ENCODE measurements at regions not wholly inside any gene's neighbourhood (a gene's known extent, or its start where the extent isn't known, plus 50 kb on each side); places are given as distances from the start of the nearest gene placed in this dataset.
A peak's percentile ranks its signal among the peaks of the same experiment; 100 is the strongest.

DNA sequence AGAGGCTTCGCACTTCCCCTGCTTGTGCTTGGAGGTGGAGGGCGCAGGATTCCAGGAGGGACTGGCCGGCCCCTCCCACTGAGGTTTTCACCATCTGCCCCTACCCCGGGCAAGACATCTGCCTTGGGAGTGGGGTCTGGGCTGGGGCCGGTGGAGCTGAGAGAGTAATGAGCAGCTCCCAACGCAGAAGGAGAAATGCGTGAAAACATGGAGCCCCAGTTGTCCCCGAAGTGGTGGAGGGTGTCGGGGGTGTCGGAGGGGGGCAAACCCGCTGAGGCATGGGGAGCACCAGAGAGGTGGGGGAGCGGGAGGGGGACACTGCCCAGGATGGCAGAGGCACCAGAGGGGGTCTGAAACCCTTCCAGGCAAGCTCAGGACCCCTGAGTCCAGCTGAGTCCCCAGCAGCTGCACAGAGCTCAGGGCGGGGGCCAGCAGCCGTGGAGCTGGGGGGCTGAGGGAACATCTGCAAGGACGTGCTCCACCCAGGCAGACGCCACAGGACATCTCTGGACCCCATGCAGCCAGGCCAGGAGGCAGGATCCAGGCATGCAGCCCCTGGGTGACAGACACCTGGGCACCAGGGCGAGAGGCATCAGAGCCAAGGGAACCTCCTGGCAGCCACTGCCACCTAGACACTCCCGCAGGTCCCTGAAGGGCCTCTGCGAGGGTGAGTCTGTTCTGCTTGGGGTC, 110.6 kb downstream of the SIK1 start:
- peak in 1 of 2 experiments; percentile 18 for DNase-seq

DNA sequence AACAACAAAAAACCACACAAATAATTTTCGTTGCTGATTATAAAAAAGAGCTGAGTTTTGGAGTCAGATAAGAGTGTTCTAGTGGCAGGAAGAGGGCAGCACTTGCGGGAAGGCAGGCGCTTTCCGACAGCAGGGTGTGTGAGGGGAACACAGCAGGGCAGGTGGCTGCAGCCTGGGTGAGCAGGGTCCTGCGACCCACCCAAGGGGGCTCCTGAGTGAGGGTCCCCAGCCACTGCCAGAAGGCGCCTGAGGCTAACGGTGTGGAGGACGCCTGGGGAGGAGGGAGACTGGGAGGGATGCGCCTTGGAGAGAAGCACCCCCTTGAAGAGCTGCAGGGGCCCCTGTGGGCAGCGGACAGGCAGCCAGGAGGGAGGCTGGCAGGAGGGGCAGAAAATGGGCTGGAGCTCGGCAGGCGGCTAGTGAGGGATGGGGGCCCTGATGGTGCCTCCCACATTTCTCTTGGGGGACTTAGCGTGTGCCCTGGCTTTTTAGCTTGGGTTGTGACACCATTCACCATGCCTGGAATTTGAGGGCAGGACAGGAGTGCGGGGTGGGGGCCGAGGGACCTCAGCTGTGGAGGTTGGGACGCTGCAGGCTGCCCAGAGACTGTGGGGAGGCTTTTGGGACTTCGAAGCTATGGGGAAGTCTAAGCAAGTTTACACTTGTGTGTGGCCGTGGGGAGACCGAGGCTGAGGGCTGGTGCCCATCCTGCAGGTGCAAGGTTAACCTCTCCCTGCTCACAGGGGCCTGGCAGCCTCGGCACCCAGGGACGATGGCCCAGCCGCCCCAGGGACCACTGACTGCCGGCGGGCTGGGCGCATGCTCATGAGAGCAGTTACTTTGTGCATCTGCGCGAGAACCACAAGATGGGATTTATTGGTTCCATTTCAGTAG, 111.4 kb downstream of the SIK1 start:
- DNase-seq: no peak

DNA sequence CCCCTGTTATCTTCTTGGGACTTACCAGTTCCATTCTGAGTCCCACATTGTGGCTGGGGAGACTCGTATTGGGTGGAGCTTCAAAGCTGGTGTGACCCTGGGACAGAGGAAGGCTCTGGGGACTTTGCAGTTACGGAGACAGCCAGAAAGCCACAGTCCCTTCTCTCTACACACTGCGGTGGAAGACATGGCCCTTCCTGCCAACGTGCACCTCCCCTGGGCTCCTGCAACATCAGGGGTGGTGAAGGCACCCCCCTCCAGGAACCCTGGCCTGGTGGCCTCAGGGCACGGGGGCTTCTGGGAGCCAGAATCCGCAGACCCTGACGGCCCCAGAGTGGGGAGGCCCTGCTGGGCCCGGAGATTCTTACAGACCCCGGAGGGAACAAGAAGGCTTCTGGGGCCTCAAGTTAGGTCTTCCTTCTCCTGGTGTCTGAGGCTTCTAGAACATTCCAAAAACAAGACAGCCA, 113.0 kb downstream of the SIK1 start:
- no peak for DNase-seq

DNA sequence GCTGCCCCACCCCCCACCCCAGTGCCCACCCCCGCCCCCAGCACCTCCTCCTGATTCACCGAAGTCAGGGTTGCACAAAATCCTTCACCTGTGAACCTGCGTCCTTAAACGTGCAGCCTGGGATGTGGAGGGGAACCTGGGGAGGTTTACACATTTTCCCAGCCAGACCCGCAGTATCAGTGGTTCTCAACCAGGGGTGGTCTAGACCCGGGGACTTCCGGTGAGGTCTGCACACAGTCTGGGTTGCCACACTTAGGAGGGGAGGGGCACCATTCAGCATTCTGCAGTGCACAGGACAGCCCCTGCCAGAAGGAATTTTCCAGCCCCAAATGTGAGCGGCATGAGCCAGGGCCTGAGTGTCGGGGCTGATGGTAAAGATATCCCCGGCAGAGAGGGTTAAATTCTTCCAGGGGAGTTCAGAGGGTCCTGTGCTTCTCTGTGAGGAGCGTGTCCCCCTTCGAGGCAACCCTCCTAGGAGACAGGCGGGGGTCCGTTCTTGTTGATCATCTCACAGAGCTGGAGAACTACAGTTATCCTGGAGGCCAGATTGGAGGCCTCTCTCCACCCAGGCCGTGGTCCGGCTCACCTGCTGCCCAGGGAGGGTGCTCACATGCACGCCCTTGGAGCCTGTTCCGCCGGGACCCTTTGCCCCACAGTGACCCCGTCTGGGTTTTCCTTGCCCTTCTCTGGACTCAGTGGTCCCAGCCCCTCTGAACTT, 113.6 kb downstream of the SIK1 start:
- no peak for DNase-seq

DNA sequence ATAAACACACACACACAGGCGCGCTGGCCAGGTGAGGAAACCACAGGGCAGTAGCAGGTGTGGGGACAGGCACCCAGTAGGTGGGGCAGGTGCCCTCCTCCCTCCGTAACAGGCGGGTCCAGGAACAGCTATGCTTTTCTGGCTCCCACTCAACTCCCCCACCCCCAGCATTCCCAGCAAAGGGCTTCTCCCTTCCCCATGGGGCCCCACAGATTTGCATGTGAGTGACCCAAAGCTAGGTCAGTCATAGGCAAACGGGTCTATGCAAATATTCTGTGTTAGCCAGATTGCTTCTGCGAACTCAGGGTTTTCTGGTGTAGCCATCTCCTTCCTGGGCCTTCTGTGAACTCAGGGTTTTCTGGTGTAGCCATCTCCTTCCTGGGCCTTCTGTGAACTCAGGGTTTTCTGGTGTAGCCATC, 114.2 kb downstream of the SIK1 start:
- DNase-seq: no peak

DNA sequence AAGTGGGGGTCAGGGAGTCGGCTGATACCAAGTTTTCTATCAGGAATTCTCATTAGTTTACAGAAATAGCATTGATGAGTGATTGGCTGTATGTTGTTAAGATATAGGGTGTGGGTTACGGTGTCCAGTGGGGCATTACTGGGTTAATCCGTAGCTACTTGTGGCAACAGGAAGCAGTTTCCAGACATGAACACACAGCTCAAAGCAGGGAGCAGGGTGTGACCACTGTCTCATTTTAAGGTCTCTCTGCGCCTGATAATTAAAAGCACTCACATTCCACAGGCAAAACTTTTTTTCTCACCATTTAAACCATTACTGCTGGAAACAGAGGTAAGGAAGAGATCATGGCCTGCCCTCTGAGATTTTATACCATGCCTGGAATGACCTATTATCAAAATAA, 114.9 kb downstream of the SIK1 start:
- DNase-seq: no peak

DNA sequence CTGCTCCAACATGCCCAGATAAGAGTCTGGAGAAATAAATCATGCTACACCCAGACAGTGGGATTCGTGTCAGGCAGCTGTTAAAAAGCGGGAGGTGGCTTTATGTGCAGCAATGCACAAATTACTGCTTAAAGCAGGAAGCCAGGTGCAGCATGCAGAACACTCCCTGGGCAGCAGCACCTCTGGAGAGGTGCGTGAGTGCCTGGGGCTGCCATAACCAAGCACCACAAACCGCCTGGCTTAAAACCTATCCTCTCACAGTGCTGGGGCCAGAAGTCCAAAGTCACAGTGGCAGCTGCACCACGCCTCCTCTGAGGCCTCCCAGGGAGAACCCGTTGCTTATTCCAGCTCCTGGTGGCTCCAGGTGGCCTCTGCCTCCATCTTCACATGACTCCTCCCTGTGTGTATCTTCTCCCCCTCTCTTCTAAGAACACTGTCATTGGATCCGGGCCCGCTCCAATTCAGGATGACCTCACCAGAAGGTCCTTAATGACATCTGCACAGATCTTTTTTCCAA, 115.6 kb downstream of the SIK1 start:
- DNase-seq: peak; percentile 39 to 77

DNA sequence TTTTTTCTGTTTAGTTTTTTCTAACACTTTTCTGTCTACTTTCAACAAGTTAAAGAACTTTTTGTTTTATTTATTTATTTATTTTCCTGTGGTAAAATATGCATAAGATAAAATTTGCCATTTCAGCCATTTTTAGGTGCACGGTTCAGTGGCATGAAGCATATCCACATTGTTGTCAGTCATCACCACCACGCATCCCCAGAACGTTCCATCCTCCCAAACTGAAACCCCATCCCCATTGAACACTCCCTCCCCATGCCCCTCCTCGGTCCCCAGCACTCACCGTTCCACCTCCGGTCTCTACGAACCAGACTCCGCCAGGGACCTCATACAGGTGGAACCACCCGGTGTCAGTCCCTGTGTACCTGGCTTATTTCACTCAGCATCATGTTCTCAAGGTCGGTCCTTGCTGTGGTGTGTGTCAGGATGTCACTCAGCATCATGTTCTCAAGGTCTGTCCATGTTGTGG, 118.1 kb downstream of the SIK1 start:
- no peak for DNase-seq

DNA sequence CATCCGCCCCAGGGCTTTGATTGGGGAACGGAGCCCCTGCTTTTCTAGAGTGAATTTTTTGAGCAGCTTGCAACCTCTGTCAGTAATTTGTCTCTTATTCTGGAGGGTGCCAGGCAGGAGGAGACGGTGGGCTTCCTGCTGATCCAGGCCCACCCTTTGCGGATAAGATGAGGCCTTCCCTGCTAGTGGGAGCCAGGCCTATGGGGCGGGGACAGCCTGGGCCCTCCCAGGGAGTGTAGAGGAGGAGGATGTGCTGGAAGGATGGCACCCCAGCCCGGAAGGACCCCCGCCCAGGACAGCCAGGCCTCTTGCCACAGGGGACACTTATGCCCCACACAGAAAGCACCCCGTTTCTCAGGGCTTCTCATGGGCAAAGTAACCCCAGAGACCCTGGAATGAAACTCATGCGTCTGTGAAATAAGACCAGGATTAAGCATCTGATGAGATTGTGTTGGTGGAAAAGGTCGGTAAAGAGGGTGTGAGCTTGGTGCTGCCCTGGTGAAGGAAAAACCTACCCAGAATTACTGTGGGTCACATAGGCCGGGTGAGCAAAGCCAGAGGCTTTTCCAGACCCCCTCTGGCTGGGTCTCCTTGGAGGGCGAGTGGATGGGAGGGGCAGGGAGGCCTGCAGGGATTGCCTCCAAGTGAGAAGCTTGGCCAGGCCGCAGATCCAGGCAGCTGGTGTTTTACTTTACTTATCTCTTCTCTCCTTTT, 118.7 kb downstream of the SIK1 start:
- no peak for DNase-seq

DNA sequence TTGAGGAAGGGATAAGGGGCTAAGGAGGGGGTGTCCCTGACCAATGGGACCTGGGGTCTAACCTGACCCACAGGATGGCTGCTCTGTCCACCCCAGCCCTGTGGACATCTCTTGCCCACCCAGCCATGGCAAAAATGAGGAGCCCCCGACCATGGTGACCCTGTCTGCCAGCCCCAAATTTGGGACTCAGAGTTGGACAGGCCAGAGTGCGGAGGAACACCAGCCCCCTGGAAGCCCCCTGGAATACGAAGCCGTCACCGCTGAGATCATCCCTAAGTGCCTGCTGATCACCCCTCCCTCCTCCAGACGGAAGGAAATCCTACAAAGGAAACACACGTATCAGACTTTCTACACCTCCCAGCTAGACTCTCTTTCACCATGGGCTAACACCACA, 119.3 kb downstream of the SIK1 start:
- no peak for DNase-seq

DNA sequence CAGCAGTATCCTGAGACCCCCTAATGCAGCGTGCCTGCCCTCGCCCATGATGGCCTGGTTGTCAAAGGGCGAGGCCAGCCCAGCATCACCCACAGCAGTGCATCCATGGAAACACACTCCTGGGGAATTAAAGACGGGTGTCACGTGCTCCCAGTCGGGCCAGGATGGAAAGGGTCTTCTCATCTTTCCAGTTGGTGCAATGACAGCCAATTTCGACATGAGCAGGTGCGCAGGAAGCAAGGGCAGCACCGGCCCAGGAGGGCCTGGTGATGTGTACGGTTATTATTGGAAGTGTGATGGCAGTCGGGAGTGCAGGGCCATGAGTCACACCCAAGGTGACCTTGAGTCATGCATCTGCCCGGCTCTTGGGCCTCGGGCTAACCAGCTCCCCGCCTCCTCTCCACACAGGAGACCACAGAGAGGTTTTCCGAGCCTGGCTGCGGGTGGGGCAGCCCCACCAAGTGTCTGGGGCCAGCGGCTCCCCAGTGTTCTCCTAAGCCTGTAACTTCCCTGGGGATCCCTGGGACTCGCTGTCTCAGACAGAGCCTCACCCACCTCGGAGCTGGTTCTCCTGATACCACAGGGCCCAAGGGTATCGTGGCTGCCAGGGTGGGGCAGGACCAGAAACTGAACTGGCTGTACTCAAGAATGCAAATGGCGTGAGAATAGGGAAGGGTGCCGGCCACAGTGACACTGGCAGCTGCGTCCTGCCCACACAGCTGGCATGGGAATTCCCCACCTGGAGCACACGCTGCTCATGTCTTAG, 119.8 kb downstream of the SIK1 start:
- DNase-seq: peak in 1 of 2 experiments; percentile 10

DNA sequence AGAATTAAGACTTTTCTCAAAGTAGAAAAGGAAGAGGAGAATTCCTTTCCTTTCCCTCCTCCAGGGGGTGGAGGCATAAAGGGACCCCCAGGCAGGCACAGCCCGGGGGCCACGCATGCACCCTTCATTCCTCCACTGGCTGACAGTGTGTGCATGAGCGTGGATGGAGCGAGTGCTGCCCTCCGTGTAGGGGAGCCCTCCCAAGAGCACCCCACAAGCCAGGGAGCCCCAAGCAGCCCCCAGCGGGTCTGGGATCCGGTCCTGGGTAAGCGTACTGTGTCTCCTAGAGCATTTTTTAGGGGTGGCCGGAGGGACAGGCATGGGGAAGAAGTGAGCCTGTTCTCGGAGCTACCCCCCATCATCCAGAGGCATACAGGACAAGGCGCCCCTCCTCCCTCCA, 120.5 kb downstream of the SIK1 start:
- no peak for DNase-seq

DNA sequence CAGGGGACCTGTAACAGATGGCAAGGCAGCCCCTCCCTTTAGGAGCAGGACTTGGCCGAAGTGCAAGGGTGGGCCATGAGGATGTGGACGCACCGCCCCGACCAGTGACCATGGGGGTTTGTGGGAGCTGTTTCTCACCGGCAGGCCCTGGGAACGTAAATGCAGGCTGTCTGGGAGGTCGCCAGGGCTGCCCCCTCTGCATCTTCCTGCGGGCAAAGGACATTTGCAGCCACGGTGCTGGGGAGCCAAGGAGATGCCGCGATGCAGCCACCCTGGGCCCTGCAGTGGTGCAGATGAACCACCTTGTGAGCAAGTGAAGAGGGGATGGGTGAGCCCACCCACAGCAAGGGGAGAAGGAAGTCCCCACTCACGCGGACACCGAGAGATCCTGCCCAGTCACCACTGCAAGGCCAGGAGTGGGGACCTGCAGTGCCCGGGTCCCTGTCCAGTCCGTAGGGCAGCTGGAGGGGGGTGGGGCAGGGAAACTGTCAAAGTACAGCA, 121.1 kb downstream of the SIK1 start:
- DNase-seq: no peak

DNA sequence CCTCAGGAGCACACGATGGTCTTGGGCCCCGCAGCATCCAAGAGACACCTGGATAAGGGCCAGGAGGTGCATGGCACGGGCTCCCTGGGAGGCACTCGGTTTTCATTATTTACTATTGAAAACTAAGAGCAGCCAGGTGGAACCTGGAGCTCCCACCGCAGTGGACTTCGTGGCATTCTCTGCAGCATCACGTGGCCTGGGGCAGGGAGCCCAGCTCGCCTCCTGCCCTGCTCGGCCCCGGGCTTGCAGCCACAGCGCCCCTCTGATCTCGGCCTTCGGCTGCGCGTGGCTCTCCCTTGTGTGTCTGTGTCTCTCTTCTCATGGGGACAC, 121.6 kb downstream of the SIK1 start:
- DNase-seq: no peak

DNA sequence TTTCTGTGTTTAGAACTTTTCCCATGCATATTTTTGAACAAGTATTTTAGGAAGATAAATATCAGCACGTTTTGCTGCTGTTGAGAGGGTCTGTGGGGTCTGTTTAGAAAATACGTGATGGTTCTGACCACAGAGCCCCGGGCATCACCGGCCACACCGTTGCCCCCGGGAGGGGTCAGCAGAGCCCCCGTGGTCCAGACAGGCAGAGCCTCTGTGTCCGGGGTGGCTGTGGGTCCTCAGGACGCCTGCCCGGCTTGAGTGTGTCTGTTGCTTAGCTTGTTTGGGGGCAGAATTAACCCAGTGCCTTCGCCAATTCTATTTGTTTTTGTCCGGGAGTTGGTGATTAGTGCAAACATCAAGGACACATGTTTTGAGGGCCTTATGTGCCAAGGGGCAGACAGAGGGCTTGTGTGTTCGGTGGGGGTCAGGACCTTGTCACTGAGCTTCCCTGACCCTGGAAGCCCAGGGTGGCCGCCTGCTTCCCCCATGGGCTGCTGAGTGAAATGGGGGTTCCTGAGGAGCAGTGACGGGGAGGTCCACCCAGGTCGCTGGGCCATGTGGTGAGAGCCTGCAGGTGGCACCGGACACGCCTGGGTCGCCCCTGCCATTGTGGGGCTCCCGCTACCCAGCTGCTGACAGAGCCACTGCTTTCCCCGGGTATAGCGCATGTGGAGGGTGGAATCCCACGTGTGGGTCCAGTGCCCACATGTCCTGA, 122.2 kb downstream of the SIK1 start:
- no peak for DNase-seq

DNA sequence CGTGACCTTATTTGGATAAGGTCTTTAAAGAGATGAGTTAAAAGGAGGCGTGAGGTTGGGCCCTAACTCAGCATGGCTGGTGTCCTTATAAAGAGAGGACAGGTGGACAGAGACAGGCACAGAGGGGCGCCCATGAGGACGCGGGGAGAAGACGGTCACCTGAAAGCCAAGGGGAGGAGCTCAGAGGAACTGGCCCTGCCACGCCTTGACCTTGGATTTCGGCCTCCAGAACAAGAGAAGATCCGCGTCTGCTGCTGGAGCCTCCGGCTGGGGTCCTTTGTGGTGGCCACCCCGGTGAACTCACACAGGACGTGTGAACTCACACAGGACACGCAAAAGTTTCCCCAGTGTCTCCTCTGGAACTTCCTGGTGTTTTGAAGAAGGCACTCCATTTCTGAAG, 122.7 kb downstream of the SIK1 start:
- DNase-seq: no peak

DNA sequence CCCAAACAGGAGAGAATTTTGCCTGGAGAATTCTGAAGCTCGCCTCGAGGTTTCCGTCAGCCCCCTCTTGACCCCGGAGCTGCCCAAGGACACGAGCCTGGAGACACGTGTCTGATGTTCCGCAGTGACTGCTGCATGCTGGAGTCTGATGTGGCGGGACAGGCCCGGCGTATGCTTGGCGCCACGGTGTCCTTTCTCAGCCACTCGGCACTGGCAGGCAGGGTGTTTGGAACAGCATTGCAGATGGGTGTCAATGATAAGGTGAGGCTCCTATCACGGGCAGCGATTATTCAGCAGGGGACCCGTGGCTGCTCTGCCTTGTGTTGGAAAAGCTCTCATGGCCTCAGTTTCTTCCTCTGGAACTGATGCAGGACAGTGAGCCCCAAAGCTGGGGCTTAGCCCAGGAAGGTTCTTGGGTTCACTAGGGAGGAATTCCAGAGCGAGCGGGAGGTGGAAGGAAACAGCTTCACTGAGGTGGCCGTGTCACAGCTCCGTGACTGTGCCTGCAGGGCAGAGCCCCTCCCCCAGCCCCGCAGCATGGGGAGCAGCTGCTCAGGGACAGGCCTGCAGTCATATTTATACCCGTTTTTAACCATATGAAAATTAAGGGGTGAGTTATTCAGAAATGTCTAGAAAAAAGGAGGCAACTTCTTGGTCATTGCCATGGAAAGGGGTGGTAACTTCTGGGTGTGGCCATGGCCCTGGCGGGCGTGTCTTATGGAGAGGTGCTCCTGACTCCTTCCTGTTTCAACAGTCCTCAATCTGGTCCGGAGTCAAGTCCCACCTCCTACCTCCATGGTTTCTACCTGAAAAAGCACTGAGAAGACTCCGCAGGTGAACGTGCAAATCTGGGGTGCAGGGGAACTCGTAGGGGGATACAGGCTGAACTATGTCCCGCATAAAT, 123.4 kb downstream of the SIK1 start:
- DNase-seq: no peak

DNA sequence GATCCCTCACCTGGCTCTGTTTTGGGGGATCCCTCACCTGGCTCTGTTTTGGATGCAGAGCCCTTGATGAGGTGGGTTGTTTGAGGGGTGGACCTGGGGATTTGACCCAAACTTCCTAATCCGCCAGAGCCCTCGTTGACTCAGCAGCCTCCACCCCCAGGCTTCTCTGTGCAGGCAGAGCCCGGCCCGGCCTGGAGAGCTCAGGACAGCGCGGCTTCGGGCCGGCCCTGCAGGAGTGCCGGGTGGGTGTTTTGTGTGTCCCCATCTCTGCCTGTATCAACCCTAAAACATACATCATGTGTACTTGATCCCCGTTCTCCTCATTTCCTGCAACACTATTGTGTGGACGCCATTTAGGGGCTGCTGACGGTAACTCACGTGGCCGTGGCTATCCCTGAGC, 124.2 kb downstream of the SIK1 start:
- no peak for DNase-seq

DNA sequence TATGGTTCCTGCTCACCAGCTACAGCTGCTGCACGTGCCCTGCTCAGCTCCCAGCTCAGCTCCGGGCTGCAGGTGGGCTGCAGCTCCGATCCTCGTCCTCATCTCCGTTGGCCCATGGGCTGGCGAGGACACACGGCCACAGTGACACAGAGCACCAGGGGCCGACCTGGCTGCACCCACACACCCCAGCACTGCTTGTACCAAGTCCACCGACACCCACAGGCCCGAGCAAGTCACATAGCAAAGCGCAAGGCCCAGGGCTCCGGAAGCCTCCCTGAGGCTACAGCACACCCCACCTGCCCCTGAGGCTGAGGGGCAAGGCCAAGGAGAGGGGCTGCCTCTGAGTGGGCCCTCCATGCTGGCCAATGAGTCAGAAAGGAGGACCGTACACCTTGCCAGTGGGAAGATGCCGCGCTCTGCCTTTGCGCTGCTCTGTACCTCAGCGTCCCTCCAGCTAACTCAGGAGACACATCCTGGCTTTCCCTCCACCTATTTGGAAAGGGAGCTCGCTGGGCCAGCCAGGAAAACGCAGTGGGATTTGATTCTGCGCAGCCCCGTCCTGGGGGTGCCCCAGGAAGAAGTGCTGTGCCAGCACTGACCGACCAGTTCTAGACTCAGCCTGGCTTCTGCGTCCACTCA, 124.8 kb downstream of the SIK1 start:
- no peak for DNase-seq
